ENCODE measurements at regions not wholly inside any gene's neighbourhood (a gene's known extent, or its start where the extent isn't known, plus 50 kb on each side); places are given as distances from the start of the nearest gene placed in this dataset.

DNA sequence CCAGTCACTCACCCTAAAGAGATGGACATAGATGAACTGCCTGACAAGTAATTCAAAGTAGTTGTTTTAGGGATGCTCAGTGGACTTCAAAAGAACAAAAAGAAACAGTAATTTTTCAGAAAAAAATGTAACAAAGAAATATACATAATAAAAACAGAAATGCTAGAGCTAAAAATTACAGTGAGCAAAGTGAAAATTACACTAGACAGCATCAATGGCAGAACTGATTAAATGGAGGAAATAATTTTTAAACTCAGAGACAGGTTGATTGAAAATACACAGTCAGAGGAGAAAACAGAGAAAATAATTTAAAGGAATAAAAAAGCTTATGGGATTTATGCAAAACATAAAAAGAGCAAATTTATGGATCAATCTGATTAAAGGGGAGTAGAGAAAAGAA, 1968.4 kb downstream of the EFNA5 start:
- TF ChIP-seq GABPA (IDR thresholded peaks at IDR 0.05 in 1 of 2, conservative IDR thresholded peaks at IDR 0.05 in 1 of 2): no peak
- TF ChIP-seq, protein P1, sequence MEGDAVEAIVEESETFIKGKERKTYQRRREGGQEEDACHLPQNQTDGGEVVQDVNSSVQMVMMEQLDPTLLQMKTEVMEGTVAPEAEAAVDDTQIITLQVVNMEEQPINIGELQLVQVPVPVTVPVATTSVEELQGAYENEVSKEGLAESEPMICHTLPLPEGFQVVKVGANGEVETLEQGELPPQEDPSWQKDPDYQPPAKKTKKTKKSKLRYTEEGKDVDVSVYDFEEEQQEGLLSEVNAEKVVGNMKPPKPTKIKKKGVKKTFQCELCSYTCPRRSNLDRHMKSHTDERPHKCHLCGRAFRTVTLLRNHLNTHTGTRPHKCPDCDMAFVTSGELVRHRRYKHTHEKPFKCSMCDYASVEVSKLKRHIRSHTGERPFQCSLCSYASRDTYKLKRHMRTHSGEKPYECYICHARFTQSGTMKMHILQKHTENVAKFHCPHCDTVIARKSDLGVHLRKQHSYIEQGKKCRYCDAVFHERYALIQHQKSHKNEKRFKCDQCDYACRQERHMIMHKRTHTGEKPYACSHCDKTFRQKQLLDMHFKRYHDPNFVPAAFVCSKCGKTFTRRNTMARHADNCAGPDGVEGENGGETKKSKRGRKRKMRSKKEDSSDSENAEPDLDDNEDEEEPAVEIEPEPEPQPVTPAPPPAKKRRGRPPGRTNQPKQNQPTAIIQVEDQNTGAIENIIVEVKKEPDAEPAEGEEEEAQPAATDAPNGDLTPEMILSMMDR (IDR thresholded peaks at IDR 0.05; ENCODE audit: low read depth, low read length, missing input control): no peak
- TF ChIP-seq EGR1 (IDR thresholded peaks at IDR 0.05; ENCODE audit: low read depth in 2 of 2): no peak
- no peak for TF ChIP-seq HNF4A (conservative IDR thresholded peaks at IDR 0.05)
- no peak for TF ChIP-seq JUND (IDR thresholded peaks at IDR 0.05)

Measured in liver (tissue), 3 donors.